HG02642 (cell line): ENCODE measurements at regions not wholly inside any gene's neighbourhood (a gene's known extent, or its start where the extent isn't known, plus 50 kb on each side); places are given as distances from the start of the nearest gene placed in this dataset.
"Not testable (repeated sequence)": the region's sequence is repeated elsewhere in the genome, so short reads cannot be mapped to it uniquely, and the experiment has no call there.

Experiments
- ATAC-seq: cut with Tn5 transposase; IDR thresholded peaks from one replicate; pipeline ENCODE4 v1.9.1; 2021; ENCODE audit warnings: mild to moderate bottlenecking; ENCODE audit not compliant: unreplicated experiment, poor library complexity

- ATAC-seq: no peak
These were observed 401.7 kb upstream of the AUTS2 start for GRCh38 chr7:69196593-69196992.

GRCh38 chr7:69198250-69198649 is 400.0 kb upstream of the AUTS2 start:
- ATAC-seq: no peak

- no peak for ATAC-seq
These were observed 399.2 kb upstream of the AUTS2 start for GRCh38 chr7:69199041-69199440.

GRCh38 chr7:69199661-69200060 is 398.6 kb upstream of the AUTS2 start:
- no peak for ATAC-seq

- no peak for ATAC-seq
These were observed 394.4 kb upstream of the AUTS2 start for GRCh38 chr7:69203871-69204270.

- no peak for ATAC-seq
These were observed 393.3 kb upstream of the AUTS2 start for GRCh38 chr7:69204943-69205342.

GRCh38 chr7:69205581-69205980 is 392.7 kb upstream of the AUTS2 start:
- no peak for ATAC-seq

- no peak for ATAC-seq
These were observed 390.0 kb upstream of the AUTS2 start for GRCh38 chr7:69208276-69208675.

- ATAC-seq: peak; percentile 91
These were observed 389.4 kb upstream of the AUTS2 start for GRCh38 chr7:69208848-69209247.

- no peak for ATAC-seq
These were observed 386.9 kb upstream of the AUTS2 start for GRCh38 chr7:69211336-69211735.

GRCh38 chr7:69211739-69212138 is 386.5 kb upstream of the AUTS2 start:
- peak; percentile 50 for ATAC-seq

GRCh38 chr7:69213878-69214277 is 384.4 kb upstream of the AUTS2 start:
- no peak for ATAC-seq

- ATAC-seq: not testable (repeated sequence)
These were observed 382.8 kb upstream of the AUTS2 start for GRCh38 chr7:69215516-69215915.

GRCh38 chr7:69217516-69218350 is 380.5 kb upstream of the AUTS2 start:
- no peak for ATAC-seq

GRCh38 chr7:69218576-69218975 is 379.7 kb upstream of the AUTS2 start:
- no peak for ATAC-seq

GRCh38 chr7:69219381-69219780 is 378.9 kb upstream of the AUTS2 start:
- ATAC-seq: no peak

GRCh38 chr7:69225259-69225943 is 372.9 kb upstream of the AUTS2 start:
- no peak for ATAC-seq

GRCh38 chr7:69228212-69228811 is 370.0 kb upstream of the AUTS2 start:
- no peak for ATAC-seq

GRCh38 chr7:69232445-69233376 is 365.6 kb upstream of the AUTS2 start:
- no peak for ATAC-seq

GRCh38 chr7:69237541-69237940 is 360.7 kb upstream of the AUTS2 start:
- no peak for ATAC-seq
